HG03354 (cell line): ENCODE measurements at regions not wholly inside any gene's neighbourhood (a gene's known extent, or its start where the extent isn't known, plus 50 kb on each side); places are given as distances from the start of the nearest gene placed in this dataset.
"Not testable (repeated sequence)": the region's sequence is repeated elsewhere in the genome, so short reads cannot be mapped to it uniquely, and the experiment has no call there.

ENCODE experiments used
- ATAC-seq: cut with Tn5 transposase; IDR thresholded peaks from one replicate; pipeline ENCODE4 v1.9.1; 2021; ENCODE audit warnings: mild to moderate bottlenecking; ENCODE audit not compliant: unreplicated experiment, poor library complexity, severe bottlenecking

- ATAC-seq: not testable (repeated sequence)
These were observed 57.4 kb downstream of the FTHL17 start for GRCh38 chrX:31014474-31014873.

DNA sequence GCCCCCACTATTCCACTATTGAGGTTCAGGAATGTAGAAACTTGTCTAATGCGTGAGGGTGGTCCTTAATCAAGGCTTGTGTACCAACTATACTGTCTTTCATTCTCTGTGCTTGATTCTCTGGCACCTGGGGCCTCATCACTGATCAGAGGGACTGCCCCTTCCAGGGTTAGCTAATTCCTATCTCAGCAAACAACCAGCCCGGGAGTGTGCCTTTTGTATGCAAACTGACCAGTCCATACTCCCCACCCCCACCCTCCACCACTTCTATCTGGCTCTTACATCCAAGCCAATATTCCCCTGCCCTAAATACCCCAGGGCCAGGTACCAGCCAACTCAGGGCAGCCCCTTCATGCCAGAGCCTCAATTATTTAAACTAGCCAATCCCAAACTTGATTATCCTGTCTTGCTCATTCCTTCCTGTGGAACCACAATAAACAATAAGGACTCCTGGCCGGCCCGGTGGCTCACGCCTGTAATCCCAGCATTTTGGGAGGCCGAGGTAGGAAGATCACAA, 59.3 kb downstream of the FTHL17 start:
- no peak for ATAC-seq

DNA sequence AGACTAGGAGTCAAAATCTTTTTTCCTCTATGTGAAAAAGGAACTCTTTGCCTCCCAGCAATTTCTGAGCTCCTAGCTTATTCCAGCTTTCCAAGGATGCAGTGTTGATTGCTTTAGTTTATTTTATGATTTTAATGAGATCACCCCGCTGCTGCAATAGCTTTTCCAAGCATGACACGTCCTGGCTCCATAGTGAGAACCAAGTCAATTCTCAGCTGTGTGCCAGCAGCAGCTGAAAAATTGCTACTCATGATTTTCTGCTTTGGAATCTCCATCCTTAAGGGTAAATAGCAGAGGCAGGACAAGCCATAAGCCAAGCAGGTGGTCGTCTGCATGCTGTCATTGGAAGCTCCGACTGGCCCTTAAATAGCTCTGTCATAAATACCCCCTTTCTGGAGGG, 64.5 kb downstream of the FTHL17 start:
- ATAC-seq: no peak

GRCh38 chrX:31006027-31006426, 65.8 kb downstream of the FTHL17 start:
- no peak for ATAC-seq

DNA sequence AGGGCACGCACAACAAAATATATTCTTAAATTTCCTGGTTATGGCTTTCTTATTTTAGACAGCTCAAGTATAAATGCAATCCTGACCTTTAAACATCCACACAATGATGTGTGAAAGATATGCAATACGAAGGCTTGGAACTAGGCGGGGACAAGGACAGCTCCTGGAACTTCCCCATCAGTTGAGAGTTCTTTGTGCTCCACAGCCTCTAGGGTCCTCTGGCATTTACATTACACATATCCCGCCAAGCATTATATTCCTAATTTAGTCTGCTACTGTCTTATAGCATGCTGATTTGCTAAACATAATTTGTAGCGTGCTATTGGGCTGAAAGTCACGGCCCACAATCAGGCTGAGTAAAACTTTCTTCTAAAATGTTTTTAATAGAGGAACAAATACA, 74.4 kb downstream of the FTHL17 start:
- ATAC-seq: no peak

DNA sequence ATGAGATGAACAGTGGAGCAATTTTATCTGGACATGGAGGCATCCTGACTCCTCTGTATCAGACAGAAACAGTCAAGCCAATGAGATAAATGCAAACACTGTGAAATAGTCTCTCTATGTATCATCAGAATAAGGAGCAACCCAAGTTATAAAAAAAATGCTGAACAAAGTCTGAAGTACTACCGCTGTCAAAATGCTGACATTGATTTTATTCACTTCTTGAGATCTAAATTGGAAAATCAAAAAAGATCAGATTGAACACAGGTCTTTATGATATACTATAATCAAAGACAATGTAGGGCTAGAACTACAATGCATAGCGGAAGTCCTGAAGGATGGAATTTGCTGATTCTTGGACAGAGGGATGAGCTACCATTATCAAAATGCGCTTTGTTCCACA, 76.1 kb downstream of the FTHL17 start:
- ATAC-seq: no peak

DNA sequence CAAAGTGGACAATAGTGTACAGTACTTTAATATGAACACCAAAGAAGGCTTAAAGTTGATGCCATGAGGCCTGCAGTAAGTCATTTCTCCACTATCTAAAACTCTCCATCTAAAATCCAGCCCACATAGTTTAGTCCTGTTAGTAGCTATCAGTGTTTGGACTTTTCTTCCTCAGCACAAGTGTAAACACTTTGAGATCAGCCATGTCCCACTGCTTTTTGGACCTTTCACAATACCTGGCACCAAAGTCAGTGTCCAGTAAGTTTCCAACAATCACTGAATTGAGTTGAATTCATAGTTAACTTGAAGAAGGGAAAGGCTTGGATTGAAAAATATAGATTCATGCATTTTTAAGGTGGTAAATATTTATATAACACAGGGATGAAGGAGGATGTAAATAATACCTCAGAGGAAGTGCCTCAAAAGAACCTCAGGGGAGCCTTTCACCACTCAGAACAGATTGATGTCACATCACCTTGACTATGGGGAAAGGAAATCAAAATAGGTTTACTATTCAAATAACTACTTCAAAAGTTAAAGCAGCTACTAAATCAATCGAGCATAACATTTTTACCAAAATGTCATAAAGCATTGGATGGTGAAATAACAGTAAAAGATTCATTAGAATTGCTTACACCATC, 76.7 kb downstream of the FTHL17 start:
- no peak for ATAC-seq

GRCh38 chrX:30994018-30994417, 77.8 kb downstream of the FTHL17 start:
- ATAC-seq: not testable (repeated sequence)

DNA sequence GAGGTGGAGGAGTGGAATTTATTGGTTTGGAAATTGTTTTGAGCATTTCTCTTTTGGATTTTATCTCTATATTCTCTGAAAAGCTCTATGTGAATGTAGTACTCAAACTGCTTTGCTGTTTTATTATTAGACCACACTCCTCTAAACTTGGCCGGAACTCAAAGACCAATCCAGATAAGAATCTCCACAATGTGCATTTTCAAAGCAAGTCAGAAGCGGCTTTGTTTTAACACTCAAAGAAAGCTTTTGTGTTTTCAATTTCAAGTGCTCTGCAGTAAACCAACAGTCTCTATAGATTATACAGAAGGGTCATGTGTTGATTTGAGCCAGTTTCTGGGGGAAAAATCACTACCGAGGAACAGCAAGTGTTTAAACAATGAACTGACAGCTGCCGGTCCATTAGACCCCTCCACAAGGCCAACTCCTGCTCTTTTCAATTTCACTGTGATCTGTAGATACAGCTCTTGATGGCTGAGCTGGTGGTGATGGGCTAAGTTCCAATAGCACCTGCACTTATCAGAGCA, 79.4 kb downstream of the FTHL17 start:
- no peak for ATAC-seq

DNA sequence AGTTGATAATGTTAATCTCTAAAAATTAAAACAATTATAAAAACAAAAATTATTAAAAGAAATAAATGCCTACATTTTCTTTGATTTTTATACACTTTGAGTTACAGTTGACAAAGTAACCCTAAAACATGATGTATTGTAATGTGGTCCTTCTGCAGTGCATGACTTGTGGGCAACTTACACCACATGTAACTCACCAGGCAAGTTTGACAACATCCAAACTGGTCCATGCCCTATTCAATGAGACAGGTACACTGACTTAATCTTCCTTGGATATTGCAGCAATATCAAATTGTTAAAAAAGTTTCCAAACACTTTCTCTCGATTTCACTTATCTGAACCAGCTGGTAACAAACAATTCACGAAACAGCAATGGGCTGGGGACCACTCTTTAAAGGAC, 81.5 kb downstream of the FTHL17 start:
- no peak for ATAC-seq

- no peak for ATAC-seq
These were observed 89.4 kb downstream of the FTHL17 start for GRCh38 chrX:30982467-30982866.

DNA sequence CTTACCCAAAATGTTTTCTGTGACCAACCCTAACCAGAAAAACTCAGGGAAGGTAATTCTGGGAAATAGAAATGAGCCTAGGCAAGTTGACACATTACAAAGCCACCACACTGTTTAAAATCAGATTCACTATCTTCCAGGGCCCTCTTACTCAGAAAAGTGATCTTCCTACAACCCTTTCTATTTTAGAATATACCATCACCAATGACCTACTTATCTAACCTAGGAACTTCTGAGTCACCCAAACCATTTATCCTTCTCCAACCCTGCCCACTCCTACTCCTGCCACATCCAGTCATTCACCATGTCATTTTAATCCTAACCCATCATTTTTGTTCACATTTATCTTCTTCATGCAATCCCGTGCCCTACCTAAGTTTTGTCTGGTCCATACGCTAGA, 89.9 kb downstream of the FTHL17 start:
- no peak for ATAC-seq

GRCh38 chrX:30979271-30979670, 90.2 kb upstream of the TAB3 start:
- no peak for ATAC-seq

DNA sequence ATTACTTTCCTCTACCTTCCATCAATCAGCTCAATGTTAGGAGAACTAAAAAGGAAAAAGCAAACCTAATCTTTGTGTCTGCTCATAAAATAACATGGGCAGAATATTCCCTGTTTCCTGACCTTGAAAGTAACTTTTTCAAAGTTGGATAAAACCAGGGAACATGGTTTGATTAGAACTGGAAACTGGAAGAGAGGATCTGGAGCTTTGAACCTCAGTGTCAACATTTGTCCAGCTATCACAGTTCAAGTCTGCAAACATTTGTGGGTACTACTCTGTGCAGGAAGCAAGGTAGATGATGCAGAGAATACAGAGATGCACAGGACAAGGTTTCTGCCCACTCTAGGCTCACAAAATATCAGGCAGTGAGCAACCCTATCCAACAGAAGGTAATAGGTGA, 86.4 kb upstream of the TAB3 start:
- ATAC-seq: no peak

DNA sequence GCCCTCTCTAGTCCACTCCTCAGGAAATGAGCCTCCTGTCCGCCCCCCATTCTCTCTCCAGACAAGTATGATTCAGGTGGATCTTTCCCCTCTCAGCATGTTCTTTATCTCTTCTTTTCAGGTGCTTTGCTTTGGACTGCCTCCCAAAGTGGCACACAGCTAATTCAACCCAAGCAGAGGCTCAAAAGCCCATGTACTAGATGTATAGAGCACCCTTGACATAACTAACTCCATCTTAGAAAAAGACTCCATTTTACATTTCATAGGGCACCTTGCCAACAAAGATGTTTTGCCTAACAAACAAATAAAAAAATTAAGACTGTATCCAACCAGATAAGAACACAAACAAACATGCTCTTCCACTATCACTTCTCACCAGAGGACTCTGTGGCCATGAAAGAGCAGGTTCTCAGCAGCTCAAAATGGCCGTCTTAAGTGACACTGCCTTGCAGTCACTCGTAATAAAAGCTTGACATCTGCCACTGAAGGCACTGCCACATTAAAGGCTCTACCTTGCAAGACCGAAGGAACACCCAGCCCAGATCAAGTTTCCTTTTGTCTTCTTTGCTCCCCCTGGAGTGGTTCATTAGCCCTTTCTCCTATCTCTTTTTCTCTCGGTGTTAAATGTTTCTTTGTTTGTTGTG, 84.9 kb upstream of the TAB3 start:
- no peak for ATAC-seq

GRCh38 chrX:30971774-30972603, 82.9 kb upstream of the TAB3 start:
- ATAC-seq: peak; percentile 96

GRCh38 chrX:30967516-30967915, 78.5 kb upstream of the TAB3 start:
- ATAC-seq: no peak

DNA sequence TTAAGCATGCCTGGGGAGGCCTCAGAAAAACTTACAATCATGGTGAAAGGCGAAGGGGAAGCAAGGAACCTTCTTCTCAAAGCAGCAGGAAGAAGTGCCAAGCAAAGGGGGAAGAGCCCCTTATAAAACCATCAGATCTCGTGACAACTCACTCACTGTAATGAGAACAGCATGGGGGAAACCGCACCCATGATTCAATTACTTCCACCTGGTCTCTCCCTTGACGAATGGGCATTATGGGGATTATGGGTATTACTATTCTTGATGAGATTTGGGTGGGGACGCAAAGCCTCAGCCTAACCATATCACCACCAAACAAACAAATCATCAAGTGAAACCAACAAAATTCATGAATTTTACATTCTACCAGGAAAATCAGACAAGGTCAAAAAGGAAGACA, 76.7 kb upstream of the TAB3 start:
- no peak for ATAC-seq

DNA sequence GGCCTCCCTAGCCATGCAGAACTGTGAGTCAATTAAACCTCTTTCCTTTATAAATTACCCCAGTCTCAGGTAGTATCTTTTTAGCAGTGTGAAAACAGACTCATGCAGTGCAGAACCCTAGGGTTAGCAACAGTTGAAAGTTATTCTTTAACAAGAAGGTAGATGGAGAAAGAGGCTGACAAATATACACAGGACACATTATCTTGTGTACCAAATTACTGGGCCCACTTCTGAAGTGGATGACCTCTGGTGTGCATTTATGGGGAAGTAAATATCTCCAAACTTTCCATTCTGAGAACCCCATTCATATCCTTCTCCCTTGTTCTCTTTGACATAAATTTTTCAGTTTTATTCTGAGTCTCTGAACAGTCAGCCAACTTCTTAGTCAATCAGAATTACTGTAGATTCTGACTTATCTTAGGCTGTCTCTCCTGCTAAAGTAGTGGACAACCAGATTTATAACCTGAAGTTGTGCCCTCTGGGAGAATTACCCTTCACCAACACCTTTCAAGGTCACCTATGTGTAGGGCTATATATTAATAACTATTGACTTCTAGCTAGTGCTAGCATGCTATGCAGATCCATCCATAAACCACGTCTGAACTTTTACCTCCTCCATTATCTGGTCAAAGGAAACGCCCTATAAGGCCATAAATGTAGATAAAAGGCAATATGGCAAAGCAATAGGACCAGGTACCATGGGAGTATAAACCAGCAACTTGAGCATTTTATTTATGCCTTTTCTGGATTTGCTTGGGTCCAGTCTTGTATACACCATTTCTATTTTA, 72.5 kb upstream of the TAB3 start:
- ATAC-seq: no peak

DNA sequence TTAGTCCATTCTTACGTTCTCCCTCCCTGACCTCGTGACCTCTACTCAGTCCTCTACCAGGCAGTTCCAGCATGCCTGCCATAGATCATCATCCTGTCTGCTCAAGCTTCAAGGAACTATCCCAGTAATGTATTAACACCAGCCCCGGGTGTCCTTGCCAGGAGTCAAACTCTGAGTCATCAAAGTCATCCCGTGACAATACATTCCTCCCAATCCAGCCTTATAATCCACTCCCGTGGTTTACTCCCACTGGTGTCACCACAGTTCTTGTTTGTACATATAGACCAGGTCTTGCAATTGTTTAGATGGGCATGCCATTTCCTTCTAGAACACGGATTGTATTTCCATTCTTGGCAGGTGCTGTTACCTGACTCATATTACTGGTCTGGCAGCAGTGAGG, 68.7 kb upstream of the TAB3 start:
- ATAC-seq: no peak
